Superior temporal gyrus (tissue), 1 donor: ENCODE measurements at regions not wholly inside any gene's neighbourhood (a gene's known extent, or its start where the extent isn't known, plus 50 kb on each side); places are given as distances from the start of the nearest gene placed in this dataset.
"Not testable (repeated sequence)": the region's sequence is repeated elsewhere in the genome, so short reads cannot be mapped to it uniquely, and the experiment has no call there.

Source experiments
- DNase-seq: peaks from one replicate; pipeline ENCODE4 v3.0.0-alpha.2; 2016; ENCODE audit errors: extremely low spot score

GRCh38 chr13:84775920-84776319, 893.6 kb upstream of the SLITRK1 start:
- DNase-seq: not testable (repeated sequence)

- DNase-seq: no peak
Measured at GRCh38 chr13:84774111-84774510, 891.8 kb upstream of the SLITRK1 start.

GRCh38 chr13:84760956-84761355, 878.7 kb upstream of the SLITRK1 start:
- DNase-seq: no peak

- no peak for DNase-seq
Measured at GRCh38 chr13:84749126-84749525, 866.9 kb upstream of the SLITRK1 start.

GRCh38 chr13:84745051-84745551, 862.8 kb upstream of the SLITRK1 start:
- DNase-seq: no peak

GRCh38 chr13:84744203-84744602, 861.9 kb upstream of the SLITRK1 start:
- no peak for DNase-seq

- DNase-seq: no peak
Measured at GRCh38 chr13:84741253-84741652, 859.0 kb upstream of the SLITRK1 start.

- no peak for DNase-seq
Measured at GRCh38 chr13:84739021-84739420, 856.7 kb upstream of the SLITRK1 start.

GRCh38 chr13:84737661-84738060, 855.4 kb upstream of the SLITRK1 start:
- no peak for DNase-seq

- no peak for DNase-seq
Measured at GRCh38 chr13:84730376-84730775, 848.1 kb upstream of the SLITRK1 start.

- no peak for DNase-seq
Measured at GRCh38 chr13:84705982-84706710, 823.9 kb upstream of the SLITRK1 start.

- no peak for DNase-seq
Measured at GRCh38 chr13:84702174-84702573, 819.9 kb upstream of the SLITRK1 start.

GRCh38 chr13:84697591-84697990, 815.3 kb upstream of the SLITRK1 start:
- not testable (repeated sequence) for DNase-seq

- DNase-seq: no peak
Measured at GRCh38 chr13:84686973-84687372, 804.7 kb upstream of the SLITRK1 start.

- no peak for DNase-seq
Measured at GRCh38 chr13:84686458-84686857, 804.2 kb upstream of the SLITRK1 start.

- DNase-seq: no peak
Measured at GRCh38 chr13:84684804-84685203, 802.5 kb upstream of the SLITRK1 start.

- no peak for DNase-seq
Measured at GRCh38 chr13:84684048-84684662, 801.9 kb upstream of the SLITRK1 start.

GRCh38 chr13:84683448-84683847, 801.2 kb upstream of the SLITRK1 start:
- no peak for DNase-seq

GRCh38 chr13:84677836-84678235, 795.6 kb upstream of the SLITRK1 start:
- DNase-seq: no peak

GRCh38 chr13:84672616-84673015, 790.3 kb upstream of the SLITRK1 start:
- DNase-seq: no peak

- DNase-seq: no peak
Measured at GRCh38 chr13:84670245-84670644, 788.0 kb upstream of the SLITRK1 start.

- DNase-seq: no peak
Measured at GRCh38 chr13:84668637-84669036, 786.4 kb upstream of the SLITRK1 start.

- no peak for DNase-seq
Measured at GRCh38 chr13:84662491-84662890, 780.2 kb upstream of the SLITRK1 start.
